Gastrocnemius medialis (tissue), 4 donors: ENCODE measurements at regions not wholly inside any gene's neighbourhood (a gene's known extent, or its start where the extent isn't known, plus 50 kb on each side); places are given as distances from the start of the nearest gene placed in this dataset.
"Not testable (repeated sequence)": the region's sequence is repeated elsewhere in the genome, so short reads cannot be mapped to it uniquely, and the experiment has no call there.

Experiments
- CTCF ChIP-seq, 5 experiments: fragments of 450-650 bp in 3 of 5; fragments of 200-600 bp in 2 of 5; sonication (generic) in 2 of 5; IDR thresholded peaks in 4 of 5; conservative IDR thresholded peaks in 1 of 5; 1 replicate in 4 of 5; 2 replicates in 1 of 5; pipeline ENCODE4 v1.5.1; 2016 to 2019; ENCODE audit warnings: antibody characterized with exemption in 5 of 5, mild to moderate bottlenecking in 3 of 5, moderate library complexity in 3 of 5
- POLR2A ChIP-seq, 2 donors: fragments of 450-650 bp; IDR thresholded peaks; one replicate each; pipeline ENCODE4 v1.6.1; 2017; ENCODE audit warnings: antibody characterized with exemption in 2 of 2, mild to moderate bottlenecking in 2 of 2, moderate library complexity in 2 of 2

DNA sequence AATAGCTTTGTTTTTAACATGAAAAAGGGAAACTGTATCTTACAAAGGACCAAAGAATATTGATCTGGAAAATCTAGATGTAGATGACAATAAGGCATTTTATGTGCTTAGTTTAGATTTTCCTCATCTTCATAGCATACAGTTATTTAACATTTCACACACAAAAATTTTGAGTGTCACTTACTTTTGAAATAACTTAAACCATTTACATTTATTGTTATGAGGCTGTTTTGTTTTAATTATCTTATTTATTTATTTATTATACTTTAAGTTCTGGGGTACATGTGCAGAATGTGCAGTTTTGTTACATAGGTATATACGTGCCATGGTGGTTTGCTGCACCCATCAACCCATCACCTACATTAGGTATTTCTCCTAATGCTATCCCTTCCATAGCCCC is 1042.9 kb upstream of the NOVA1 start:
- TF ChIP-seq CTCF (IDR thresholded peaks at IDR 0.05 in 4 of 5, conservative IDR thresholded peaks at IDR 0.05 in 1 of 5); POLR2A (IDR thresholded peaks at IDR 0.05): not testable (repeated sequence)
